ENCODE measurements at regions not wholly inside any gene's neighbourhood (a gene's known extent, or its start where the extent isn't known, plus 50 kb on each side); places are given as distances from the start of the nearest gene placed in this dataset.

GRCh38 chr2:222146488-222146887 is 152.3 kb downstream of the PAX3 start:
- no peak for DNase-seq (ENCODE audit: low read depth)

GRCh38 chr2:222142027-222142426 is 156.8 kb downstream of the PAX3 start:
- DNase-seq (ENCODE audit: low read depth) = peak; percentile 0

- no peak for DNase-seq (ENCODE audit: low read depth)
These were observed 162.6 kb downstream of the PAX3 start for GRCh38 chr2:222136106-222136630.

GRCh38 chr2:222134654-222135053 is 164.1 kb downstream of the PAX3 start:
- no peak for DNase-seq (ENCODE audit: low read depth)

- no peak for DNase-seq (ENCODE audit: low read depth)
These were observed 164.9 kb downstream of the PAX3 start for GRCh38 chr2:222133897-222134296.

GRCh38 chr2:222130855-222131254 is 167.9 kb downstream of the PAX3 start:
- no peak for DNase-seq (ENCODE audit: low read depth)

- no peak for DNase-seq (ENCODE audit: low read depth)
These were observed 171.1 kb downstream of the PAX3 start for GRCh38 chr2:222127660-222128059.

- no peak for DNase-seq (ENCODE audit: low read depth)
These were observed 177.9 kb downstream of the PAX3 start for GRCh38 chr2:222120933-222121332.

- DNase-seq (ENCODE audit: low read depth) = no peak
These were observed 183.5 kb downstream of the PAX3 start for GRCh38 chr2:222115296-222115695.

GRCh38 chr2:222108957-222109585 is 189.7 kb downstream of the PAX3 start:
- DNase-seq (ENCODE audit: low read depth) = no peak

GRCh38 chr2:222108497-222108896 is 190.3 kb downstream of the PAX3 start:
- DNase-seq (ENCODE audit: low read depth) = no peak

- no peak for DNase-seq (ENCODE audit: low read depth)
These were observed 193.8 kb downstream of the PAX3 start for GRCh38 chr2:222105046-222105445.

- DNase-seq (ENCODE audit: low read depth) = no peak
These were observed 196.0 kb downstream of the PAX3 start for GRCh38 chr2:222102575-222103349.

- DNase-seq (ENCODE audit: low read depth) = no peak
These were observed 197.8 kb downstream of the PAX3 start for GRCh38 chr2:222100704-222101699.

- DNase-seq (ENCODE audit: low read depth) = no peak
These were observed 210.2 kb downstream of the PAX3 start for GRCh38 chr2:222088561-222088960.

- DNase-seq (ENCODE audit: low read depth) = no peak
These were observed 210.8 kb downstream of the PAX3 start for GRCh38 chr2:222087998-222088397.

GRCh38 chr2:222082201-222082600 is 216.6 kb downstream of the PAX3 start:
- no peak for DNase-seq (ENCODE audit: low read depth)

- DNase-seq (ENCODE audit: low read depth) = no peak
These were observed 218.7 kb downstream of the PAX3 start for GRCh38 chr2:222080141-222080540.

GRCh38 chr2:222076973-222077690 is 221.7 kb downstream of the PAX3 start:
- DNase-seq (ENCODE audit: low read depth) = no peak

- DNase-seq (ENCODE audit: low read depth) = no peak
These were observed 224.1 kb downstream of the PAX3 start for GRCh38 chr2:222074674-222075073.

GRCh38 chr2:222071911-222072310 is 226.9 kb downstream of the PAX3 start:
- DNase-seq (ENCODE audit: low read depth) = no peak

GRCh38 chr2:222064286-222064685 is 234.5 kb downstream of the PAX3 start:
- DNase-seq (ENCODE audit: low read depth) = no peak

All from amniotic epithelial cell (primary cell).